DMS 273 treated with DMSO at 0.1 percent for 48 hours (cell line): ENCODE measurements at regions not wholly inside any gene's neighbourhood (a gene's known extent, or its start where the extent isn't known, plus 50 kb on each side); places are given as distances from the start of the nearest gene placed in this dataset.

Experiments
- DNase-seq: peaks from one replicate; lab custom pipeline; 2025; lab: John Stamatoyannopoulos, UW

DNA sequence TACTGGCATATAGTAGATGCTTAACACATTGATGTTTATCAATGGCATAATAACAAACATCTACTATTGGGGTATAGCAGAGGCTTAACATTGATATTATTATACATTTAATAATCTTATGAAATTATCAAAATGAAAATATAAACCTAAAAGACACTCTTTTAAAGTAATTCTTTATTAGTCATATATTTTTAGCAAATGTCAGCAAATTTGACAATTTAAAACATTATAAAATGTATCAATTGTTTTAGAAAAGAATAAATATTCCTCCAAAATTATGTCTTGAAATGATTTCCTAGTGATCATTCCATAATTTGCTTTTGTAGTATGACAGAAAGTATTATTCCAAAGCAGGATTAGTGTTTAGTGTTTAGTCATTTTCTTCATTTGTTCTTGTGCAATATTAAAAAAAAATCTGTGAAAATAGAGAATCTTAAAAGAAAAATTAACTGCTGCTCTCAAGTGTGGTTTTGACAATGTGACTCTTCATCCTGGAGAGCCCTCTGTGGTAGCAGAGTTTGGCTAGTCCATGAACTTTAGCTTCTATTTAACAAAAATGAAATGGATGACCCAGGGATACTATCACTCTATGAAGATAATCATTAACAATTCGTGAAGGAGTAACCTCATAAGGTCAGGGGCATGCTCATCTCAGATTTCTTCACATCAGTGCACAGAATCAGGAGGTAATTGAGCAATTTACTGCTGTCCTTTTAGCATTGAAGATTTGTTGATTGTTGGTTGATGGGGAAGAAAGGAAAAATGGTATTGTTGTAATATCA is 1018.5 kb downstream of the LRFN5 start:
- no peak for DNase-seq

DNA sequence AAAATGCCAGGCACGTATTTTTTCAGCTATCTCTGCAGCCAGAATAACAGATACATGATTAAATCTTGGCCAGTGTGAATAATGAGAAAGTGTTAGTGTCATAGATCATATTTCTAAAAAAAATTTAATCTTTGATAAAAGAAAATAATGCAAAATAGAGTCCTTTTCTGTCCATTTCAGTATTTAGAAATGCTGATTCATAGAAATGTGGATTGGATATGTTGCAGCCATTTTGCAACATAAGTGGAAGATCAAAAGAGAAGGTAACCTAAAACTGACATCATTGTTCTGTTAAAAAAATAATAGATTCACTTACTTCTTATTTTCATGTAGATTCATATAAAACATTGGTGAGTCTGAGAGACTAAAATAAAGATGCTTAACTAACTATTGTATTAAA is 1010.3 kb downstream of the LRFN5 start:
- DNase-seq: no peak

DNA sequence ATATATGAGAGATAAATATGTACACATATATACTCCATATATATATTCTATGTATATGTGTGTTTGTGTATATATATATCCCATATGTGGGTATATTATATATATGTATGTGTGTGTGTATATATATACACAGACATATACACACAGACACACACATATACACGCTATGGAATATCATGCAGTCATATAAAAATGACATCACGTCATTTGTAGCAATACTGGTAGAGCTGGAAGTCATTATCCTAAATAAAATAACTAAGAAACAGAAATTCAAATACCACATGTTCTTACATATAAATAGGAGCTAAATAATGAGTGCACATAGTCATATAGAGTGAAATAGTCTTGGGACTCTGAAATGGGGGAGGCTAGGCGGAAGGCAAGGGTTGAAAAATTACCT is 1000.2 kb downstream of the LRFN5 start:
- DNase-seq: no peak

DNA sequence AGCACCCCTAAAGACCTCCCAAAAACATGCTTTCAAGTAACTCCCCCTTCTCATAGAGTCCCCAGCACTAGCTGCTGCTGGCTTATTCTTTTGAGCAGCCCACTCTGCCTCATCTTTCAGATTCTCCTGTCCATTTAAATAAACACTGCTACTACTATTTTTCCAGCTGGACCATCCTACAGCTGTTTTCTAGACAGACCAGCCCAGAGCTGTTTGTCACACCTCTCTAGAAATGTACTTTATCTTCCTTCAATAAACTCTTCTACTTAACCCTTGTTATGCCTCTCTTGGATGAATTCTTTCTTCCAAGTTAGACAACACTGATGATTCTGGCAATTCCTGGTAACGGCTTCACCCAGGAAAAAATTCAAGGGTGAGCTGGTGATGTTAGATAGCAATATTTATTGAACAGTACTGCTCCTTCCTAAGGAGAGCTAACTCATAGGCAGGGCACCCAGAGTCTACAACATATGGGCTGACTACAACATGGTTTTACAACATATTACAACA is 995.7 kb downstream of the LRFN5 start:
- no peak for DNase-seq

DNA sequence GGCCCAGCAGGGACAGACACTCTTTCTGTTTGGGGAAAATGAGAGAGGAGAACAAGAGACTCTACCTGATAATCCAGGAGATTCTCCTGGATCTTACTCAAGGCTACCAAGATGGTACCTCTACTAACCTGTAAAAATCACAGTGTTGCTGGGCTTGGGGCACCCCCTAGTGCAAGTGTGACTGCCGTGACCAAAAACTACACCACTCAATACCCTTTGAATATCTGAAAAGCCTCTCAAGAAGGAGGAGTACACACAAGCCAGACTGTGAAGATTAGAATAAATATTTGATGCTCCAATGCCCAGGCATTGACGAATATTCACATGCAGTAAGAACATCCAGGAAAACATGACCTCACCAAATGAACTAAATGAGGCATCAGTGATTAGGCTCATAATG is 965.4 kb downstream of the LRFN5 start:
- no peak for DNase-seq

DNA sequence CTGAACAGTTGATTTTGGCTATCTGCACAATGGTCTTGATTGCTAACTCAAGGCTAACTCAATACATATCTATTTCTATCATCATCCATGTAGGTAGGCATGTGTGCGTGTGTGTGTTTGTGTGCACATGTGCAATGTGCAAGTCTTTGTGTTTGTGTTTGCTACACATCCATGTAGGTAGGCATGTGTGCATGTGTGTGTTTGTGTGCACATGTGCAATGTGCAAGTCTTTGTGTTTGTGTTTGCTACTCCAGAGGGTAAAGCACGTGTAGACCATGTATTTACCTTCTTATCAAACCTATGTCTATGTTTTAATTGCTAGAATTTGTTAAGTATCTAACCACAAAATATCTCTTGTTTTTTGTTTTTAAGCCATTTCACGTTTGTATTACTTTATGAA is 962.6 kb downstream of the LRFN5 start:
- DNase-seq: no peak

DNA sequence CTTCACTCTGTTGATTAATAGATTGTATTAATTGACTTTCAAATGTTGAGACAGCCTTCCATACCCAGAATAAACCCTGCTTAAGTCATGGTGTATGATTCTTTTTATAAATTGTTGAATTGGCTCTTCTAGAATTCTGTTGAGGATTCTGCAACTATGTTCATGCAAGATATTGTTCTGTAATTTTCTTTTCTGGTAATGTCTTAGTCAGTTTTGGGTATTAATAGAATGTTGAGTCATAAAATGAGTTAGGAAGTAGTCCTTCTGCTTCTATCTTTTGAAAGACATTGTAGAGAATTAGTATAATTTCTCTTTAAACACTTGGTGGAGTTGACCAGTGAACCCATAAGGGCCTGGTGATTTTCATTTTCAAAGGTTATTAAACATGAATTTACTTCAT is 958.9 kb downstream of the LRFN5 start:
- no peak for DNase-seq

DNA sequence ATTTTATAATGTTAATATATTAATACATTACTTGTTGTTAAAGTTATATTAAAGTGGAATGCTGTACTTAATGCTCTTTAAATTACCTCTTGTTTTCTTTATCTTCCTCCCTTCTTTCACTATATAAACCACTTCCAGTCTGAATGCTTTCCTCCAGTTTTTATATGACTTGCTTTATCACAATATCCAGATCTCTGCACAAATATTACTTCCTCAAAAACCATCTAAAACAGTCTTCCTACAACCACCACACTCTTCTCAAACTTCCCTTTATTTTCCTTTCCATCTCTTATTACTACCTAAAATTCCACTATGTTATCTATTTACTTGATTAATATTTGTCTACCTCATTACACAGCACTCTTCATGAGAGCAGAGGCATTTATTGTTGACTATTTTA is 956.6 kb downstream of the LRFN5 start:
- no peak for DNase-seq

DNA sequence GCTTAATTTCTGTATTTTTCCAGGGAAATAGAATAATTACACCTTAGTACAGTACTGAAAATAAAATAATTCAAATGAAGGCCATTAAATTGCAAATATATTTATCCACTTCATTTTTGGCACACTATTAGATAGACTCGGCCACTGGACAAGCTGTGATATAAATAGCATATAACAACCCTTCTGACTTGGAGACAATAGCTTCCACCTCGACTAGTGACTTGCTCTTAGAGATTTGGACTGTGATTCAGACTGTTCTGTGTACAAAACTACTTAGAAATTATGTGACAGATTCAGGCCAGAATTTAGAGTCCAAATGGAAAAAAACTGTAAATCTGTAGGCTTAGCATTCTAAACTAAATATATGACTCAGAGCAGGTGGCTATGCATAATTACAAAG is 949.9 kb downstream of the LRFN5 start:
- peak; percentile 10 for DNase-seq

DNA sequence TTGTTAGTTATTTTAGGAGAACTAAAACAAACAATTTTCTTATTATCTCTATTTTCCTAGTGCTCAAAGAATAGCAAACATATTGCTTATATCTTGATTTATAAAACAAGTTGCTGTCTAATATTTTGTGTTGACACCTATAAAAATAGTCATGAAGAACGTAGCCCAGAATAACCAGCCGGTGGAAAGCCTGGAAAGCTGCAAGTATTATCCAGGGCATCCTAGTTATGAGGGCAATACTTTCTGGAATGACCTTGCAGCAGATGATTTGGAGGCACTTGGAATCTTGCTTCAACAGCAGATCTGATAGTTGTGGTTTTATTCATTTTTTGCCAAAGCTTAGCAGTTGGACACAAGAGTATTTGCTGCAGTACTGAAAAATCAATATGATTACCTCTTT is 948.7 kb downstream of the LRFN5 start:
- DNase-seq: no peak

DNA sequence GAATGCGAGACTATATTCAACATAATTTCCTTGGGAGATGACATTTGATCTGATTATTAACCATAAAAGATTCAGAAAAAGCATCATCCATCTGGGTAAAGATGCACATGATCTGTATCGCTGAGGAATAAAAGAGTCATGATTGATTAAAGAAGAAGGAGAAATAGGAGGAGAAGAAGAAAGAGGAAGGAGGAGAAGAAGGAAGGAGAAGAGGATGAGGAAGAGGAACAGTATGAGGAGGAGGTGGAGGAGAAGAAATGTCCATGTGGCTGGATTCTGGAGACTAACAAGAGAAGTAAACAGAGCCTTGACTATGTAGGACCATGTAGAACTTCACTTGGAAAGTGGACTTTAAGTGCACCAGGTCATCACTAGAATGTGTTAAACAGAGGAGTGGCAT is 947.4 kb downstream of the LRFN5 start:
- no peak for DNase-seq

DNA sequence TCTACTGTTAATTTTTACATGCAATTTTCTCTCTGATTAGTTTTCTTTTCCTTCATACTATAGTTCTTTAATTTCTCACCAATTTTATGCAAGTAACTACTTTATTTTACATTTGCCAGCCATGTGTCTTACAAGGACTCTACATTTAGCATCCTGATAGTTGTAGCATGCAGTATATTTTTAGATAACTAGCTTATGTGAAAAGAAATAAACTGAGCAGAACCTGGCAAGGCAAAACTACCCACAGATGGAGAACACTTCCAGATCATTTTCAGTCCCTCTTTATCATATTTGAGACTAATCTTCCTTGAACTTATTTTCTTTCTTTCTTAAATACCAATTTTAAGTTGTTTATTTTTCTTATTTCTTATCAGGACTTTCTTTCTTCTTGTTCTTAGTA is 943.6 kb downstream of the LRFN5 start:
- DNase-seq: no peak

DNA sequence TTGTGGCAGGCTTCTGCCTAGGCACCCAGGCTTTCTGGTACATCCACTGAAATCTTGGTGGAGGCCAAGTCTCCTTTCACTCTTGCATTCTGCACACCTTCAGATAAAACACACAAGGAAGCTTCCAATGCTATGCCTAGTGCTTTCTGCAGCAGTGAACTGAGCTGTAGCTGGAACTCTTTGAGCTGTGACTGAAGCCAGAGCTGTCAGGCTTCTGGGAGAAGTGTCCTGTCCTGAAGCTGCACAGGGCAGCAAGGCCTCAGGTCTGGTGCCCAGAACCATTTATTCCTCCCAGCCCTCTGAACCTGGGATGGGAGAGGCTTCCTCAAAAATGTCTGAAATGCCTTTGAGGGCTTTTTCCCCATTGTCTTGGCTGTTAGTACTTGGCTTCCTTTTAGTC is 941.7 kb downstream of the LRFN5 start:
- DNase-seq: no peak

DNA sequence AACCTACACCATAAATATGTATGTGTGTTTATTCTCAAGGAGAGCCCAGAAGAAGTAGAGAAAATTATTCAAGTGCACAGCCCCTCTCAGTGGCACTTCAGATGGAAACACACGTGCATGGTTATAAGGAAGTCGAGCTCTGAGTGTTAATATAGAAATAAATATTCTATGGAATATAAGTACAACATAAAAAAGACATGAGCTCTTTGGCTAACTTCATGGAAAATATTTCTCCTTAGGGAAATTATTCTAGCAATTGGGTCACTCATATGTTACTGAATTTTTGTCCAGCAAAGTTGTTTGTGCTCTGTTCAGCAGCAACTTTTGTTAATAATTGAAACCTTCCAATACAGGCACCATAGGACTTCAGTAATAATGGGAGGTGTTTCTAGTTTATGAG is 939.0 kb downstream of the LRFN5 start:
- DNase-seq: no peak

DNA sequence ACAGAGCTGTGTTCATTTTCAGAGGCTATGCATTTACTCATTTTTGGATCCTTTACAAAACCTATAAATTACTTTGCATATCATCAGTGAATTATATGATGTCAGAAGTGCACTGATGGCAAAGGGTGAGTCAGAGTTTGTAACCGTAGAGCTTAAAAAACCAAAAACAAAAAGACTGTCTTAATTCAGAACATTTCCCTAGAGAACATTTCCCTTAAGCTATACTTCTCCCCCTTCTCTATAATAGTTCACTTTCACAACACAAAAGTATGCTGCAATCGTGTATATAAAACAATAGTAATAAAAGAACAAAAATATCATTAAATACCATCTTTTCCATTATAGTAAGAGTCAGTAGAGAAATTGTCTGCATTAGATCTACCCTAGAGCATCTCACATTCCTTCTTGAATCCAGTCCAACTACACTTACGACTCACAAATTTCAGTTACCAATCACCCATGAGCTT is 934.9 kb downstream of the LRFN5 start:
- DNase-seq: no peak

DNA sequence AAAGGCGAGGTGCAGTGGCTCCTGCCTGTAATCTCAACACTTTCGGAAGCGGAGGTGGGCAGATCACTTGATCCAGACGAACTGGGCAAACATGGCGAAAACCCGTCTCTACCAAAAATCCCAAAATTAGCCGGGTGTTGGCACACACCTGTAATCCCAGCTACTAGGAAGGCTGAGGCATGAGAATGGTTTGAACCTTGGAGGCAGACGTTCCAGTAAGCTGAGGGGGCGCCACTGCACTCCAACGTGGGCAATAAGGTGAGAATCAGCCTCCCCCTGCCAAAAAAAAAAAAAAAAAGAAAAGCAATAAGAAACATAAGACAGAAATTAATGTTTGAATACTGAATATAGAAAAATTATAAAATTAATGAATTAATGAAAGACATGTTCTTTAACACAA is 928.7 kb downstream of the LRFN5 start:
- DNase-seq: no peak

DNA sequence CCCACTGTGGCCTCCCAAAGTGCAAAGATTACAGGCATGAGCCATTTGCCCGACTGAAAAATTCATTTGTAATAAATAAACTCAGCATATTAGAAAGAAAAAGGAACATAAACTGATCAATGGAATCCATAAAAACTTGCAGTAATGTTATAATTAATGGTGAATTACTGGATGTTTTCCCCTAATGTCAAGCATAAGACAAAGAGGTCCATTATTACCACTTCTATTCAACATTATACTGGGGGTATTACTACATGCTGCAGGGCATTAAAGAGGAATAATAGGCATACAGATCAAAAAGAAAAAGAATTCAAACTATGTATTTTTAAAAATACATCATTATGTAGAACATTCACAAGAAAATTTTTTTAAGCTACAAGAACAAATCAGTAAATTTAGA is 926.8 kb downstream of the LRFN5 start:
- no peak for DNase-seq

DNA sequence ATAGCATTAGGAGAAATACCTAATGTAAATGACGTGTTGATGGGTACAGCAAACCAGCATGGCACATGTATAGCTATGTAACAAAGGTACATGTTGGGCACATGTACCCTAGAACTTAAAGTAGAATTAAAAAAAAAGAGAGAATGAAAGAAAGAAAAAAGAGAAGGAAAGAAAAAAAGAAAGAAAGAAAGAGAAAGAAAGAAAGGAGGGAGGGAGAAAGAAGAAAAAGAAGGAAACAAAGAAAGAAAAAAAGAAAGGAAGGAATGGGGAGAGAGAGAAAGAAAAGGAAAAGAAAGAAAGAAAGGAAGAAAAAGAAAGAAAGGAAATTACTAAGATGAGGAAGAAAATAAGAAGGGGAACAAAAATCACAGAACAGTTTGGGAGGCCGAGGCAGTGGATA is 925.5 kb downstream of the LRFN5 start:
- DNase-seq: no peak

DNA sequence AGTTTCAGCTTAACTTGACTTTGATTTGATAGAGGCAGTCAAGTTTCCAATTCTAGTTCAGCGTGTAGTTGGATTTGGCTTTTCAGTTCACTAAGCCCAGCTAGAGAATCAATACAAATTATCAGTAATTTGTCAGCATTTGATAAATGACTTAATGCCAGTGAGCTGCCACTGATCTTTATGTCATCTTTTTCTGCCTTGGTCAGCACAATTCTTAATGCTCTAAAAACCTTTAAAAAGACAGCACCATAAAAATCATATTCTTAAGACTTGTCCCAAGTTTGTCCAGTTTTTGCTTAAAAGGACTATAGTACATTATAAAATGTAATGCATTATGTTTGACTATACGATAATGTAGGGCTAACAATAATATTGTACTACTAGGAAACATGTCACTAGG is 920.5 kb downstream of the LRFN5 start:
- DNase-seq: no peak

DNA sequence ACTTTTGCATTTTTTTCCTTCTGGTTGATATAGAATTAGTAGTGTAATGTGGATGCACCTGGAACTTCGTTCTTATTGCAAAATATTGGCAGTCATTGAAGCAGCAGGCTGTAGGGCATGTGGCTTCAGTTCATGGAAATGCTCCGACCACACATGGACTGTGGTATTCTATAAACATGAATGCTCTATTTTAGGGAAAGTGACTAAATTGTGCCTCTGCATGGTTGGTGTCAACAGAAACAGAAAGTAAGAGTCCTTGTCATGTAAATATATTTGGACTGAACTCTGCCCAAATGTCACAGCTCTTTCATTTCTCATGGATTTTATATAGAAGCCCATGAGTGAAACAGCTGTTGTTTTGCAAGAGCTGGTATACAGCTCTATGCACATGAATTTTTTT is 917.0 kb downstream of the LRFN5 start:
- DNase-seq: peak; percentile 42

DNA sequence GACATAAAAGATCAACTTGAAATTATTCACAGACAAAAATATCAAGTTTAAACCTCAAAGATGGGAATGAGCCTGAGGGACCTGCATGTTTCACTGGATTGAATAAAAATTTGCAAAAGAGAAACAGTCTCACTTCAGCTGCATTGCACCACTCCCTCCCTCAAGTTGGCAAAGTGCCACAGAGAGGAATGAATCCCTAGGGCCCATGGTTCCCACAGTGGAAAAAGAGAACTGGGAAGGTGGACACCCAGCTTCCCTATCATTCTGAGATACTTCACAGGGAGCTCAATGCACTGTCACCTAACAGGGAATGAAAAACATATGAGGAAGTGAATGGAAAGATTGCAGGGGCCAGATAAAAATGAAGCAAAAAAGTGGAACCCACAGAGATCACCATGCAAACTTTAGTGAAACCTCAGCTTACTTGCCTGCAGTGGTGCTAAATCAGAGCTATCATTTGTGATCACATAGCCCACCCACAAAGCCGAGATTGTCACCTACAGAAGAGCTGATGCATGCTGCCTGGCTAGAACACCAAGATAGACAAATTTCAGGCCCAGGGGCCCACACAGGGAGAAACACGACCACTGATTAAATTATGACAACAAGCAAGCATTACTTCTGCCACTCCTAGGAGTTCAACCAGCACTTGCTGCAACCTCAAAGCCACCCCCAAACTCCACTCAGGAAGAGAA is 911.3 kb downstream of the LRFN5 start:
- no peak for DNase-seq

DNA sequence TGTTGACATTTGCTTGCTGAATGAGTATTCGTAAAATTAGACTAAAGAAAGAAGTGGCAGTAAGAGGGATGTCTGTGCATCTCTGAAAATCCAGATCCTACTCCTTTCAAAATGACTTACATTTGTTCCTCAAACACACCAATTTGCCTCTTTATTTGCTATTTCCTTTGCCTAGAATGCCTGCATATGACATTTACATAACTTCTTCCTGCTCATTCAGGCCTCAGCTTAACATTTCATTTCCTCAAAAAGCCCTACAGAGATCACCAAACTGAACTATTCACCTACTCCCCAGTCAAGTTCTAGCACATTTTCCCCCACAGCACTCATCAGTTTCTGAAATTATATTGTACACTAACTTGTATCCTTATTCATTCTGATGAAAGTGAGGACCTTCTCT is 907.2 kb downstream of the LRFN5 start:
- DNase-seq: no peak

DNA sequence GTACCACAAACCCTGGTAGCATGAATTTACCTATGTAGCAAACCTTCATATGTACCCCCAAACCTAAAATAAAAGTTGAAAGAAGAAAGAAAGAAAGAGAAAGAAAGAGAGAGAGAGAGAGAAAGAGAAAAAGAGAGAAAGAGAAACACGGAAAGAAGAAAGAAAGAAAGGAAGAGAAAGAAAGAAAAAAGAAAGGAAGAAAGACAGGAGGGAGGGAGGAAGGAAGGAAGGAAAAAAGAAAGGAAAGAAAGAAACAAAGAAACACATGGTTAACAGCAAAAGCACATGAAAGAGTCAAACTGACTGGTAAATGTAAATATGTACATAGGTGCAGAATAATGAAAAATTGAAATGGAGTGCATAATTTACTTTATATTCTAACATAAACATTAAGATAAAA is 903.4 kb downstream of the LRFN5 start:
- no peak for DNase-seq
